ENCODE measurements at regions not wholly inside any gene's neighbourhood (a gene's known extent, or its start where the extent isn't known, plus 50 kb on each side); places are given as distances from the start of the nearest gene placed in this dataset.

GRCh38 chr18:45352874-45353273 is 262.4 kb upstream of the SLC14A2 start:
- 73% methylated on average over 5 of the region's 5 CpGs for WGBS (ENCODE audit: low lambda C conversion rate)
- TF ChIP-seq, protein P1, sequence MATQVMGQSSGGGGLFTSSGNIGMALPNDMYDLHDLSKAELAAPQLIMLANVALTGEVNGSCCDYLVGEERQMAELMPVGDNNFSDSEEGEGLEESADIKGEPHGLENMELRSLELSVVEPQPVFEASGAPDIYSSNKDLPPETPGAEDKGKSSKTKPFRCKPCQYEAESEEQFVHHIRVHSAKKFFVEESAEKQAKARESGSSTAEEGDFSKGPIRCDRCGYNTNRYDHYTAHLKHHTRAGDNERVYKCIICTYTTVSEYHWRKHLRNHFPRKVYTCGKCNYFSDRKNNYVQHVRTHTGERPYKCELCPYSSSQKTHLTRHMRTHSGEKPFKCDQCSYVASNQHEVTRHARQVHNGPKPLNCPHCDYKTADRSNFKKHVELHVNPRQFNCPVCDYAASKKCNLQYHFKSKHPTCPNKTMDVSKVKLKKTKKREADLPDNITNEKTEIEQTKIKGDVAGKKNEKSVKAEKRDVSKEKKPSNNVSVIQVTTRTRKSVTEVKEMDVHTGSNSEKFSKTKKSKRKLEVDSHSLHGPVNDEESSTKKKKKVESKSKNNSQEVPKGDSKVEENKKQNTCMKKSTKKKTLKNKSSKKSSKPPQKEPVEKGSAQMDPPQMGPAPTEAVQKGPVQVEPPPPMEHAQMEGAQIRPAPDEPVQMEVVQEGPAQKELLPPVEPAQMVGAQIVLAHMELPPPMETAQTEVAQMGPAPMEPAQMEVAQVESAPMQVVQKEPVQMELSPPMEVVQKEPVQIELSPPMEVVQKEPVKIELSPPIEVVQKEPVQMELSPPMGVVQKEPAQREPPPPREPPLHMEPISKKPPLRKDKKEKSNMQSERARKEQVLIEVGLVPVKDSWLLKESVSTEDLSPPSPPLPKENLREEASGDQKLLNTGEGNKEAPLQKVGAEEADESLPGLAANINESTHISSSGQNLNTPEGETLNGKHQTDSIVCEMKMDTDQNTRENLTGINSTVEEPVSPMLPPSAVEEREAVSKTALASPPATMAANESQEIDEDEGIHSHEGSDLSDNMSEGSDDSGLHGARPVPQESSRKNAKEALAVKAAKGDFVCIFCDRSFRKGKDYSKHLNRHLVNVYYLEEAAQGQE (IDR thresholded peaks at IDR 0.05; ENCODE audit: low read depth, low read length): no peak
- TF ChIP-seq USF2 (IDR thresholded peaks at IDR 0.05; ENCODE audit: borderline replicate concordance, low read depth, low read length): no peak
- no peak for TF ChIP-seq MXI1 (IDR thresholded peaks at IDR 0.05; ENCODE audit: low read depth, low read length)
- no peak for TF ChIP-seq JUND (IDR thresholded peaks at IDR 0.05)
- TF ChIP-seq, protein P2, sequence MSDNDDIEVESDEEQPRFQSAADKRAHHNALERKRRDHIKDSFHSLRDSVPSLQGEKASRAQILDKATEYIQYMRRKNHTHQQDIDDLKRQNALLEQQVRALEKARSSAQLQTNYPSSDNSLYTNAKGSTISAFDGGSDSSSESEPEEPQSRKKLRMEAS (IDR thresholded peaks at IDR 0.05; ENCODE audit: low read depth): no peak
- H3F3A ChIP-seq (replicated peaks; ENCODE audit: insufficient read depth): no peaks in the 10 kb centered on the region
- H2AFZ ChIP-seq (ENCODE audit: low read depth): no peak overlapping the region
- H4K20me1 ChIP-seq (ENCODE audit: insufficient read depth): no peaks in the 10 kb centered on the region
- no peaks in the 10 kb centered on the region for H3K9me2 ChIP-seq
- H3K9me3 ChIP-seq: no peaks in the 10 kb centered on the region
- H3K27me3 ChIP-seq (ENCODE audit: insufficient read depth): no peaks in the 10 kb centered on the region
- no peak overlapping the region for H3K27ac ChIP-seq (ENCODE audit: low read depth in 2 of 2, low read length in 1 of 2)
- CTCF ChIA-PET: no interaction called here
- no peaks in the 10 kb centered on the region; a peak in 1 of 4 replicates for H3K4me1 ChIP-seq (ENCODE audit: control insufficient read depth in 1 of 2, insufficient read depth in 2 of 2, low read depth in 1 of 2, low read length in 1 of 2)
- no peak overlapping the region for H3K4me3 ChIP-seq (ENCODE audit: low read depth in 2 of 2, low read length in 1 of 2)
- no peaks in the 10 kb centered on the region for H3K36me3 ChIP-seq (replicated peaks in 1 of 2; ENCODE audit: control insufficient read depth in 1 of 2, insufficient read depth in 2 of 2, low read length in 1 of 2)
- POLR2A ChIA-PET: no interaction called here
- H3K9ac ChIP-seq: no peak overlapping the region
- no peak overlapping the region for H3K4me2 ChIP-seq
- no peaks in the 10 kb centered on the region for H3K79me2 ChIP-seq (ENCODE audit: insufficient read depth)
- no peak for DNase-seq

GRCh38 chr18:45353530-45353929 is 261.7 kb upstream of the SLC14A2 start:
- H3K27me3 ChIP-seq (ENCODE audit: insufficient read depth): no peaks in the 10 kb centered on the region
- H3K79me2 ChIP-seq (ENCODE audit: insufficient read depth): no peaks in the 10 kb centered on the region
- H3K4me3 ChIP-seq (ENCODE audit: low read depth in 2 of 2, low read length in 1 of 2): no peak overlapping the region
- POLR2A ChIA-PET: no interaction called here
- no peaks in the 10 kb centered on the region for H3K9me2 ChIP-seq
- 83% methylated on average over 2 of the region's 2 CpGs for WGBS (ENCODE audit: low lambda C conversion rate)
- no peak overlapping the region for H3K4me2 ChIP-seq
- CTCF ChIA-PET: no interaction called here
- no peak overlapping the region for H3K9ac ChIP-seq
- H3K36me3 ChIP-seq (replicated peaks in 1 of 2; ENCODE audit: control insufficient read depth in 1 of 2, insufficient read depth in 2 of 2, low read length in 1 of 2): no peaks in the 10 kb centered on the region
- H3K4me1 ChIP-seq (ENCODE audit: control insufficient read depth in 1 of 2, insufficient read depth in 2 of 2, low read depth in 1 of 2, low read length in 1 of 2): no peaks in the 10 kb centered on the region; a peak in 1 of 4 replicates
- no peak overlapping the region for H3K27ac ChIP-seq (ENCODE audit: low read depth in 2 of 2, low read length in 1 of 2)
- H4K20me1 ChIP-seq (ENCODE audit: insufficient read depth): no peaks in the 10 kb centered on the region
- TF ChIP-seq ELF1 (IDR thresholded peaks at IDR 0.05) (no peak), CHD2 (IDR thresholded peaks at IDR 0.05; ENCODE audit: low read length, partially characterized antibody) (no peak), NRF1 (IDR thresholded peaks at IDR 0.05; ENCODE audit: low read depth, low read length) (no peak), SIN3A (IDR thresholded peaks at IDR 0.05; ENCODE audit: borderline replicate concordance, low read depth, low read length) (no peak), TAF1 (IDR thresholded peaks at IDR 0.05; ENCODE audit: borderline replicate concordance, low read depth, low read length) (no peak), RFX5 (IDR thresholded peaks at IDR 0.05; ENCODE audit: low read length) (no peak), YY1 (IDR thresholded peaks at IDR 0.05; ENCODE audit: low read depth) (no peak), FOSL2 (IDR thresholded peaks at IDR 0.05; ENCODE audit: borderline replicate concordance, low read depth) (no peak), USF2 (IDR thresholded peaks at IDR 0.05; ENCODE audit: borderline replicate concordance, low read depth, low read length) (no peak), GABPA (IDR thresholded peaks at IDR 0.05; ENCODE audit: low read depth) (no peak), GATA2 (CRISPR knock-in tag; IDR thresholded peaks at IDR 0.05) (no peak)
- TF ChIP-seq, protein P2 (IDR thresholded peaks at IDR 0.05; ENCODE audit: low read depth): no peak
- TF ChIP-seq, protein P3, sequence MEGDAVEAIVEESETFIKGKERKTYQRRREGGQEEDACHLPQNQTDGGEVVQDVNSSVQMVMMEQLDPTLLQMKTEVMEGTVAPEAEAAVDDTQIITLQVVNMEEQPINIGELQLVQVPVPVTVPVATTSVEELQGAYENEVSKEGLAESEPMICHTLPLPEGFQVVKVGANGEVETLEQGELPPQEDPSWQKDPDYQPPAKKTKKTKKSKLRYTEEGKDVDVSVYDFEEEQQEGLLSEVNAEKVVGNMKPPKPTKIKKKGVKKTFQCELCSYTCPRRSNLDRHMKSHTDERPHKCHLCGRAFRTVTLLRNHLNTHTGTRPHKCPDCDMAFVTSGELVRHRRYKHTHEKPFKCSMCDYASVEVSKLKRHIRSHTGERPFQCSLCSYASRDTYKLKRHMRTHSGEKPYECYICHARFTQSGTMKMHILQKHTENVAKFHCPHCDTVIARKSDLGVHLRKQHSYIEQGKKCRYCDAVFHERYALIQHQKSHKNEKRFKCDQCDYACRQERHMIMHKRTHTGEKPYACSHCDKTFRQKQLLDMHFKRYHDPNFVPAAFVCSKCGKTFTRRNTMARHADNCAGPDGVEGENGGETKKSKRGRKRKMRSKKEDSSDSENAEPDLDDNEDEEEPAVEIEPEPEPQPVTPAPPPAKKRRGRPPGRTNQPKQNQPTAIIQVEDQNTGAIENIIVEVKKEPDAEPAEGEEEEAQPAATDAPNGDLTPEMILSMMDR (IDR thresholded peaks at IDR 0.05): no peak
- no peaks in the 10 kb centered on the region for H3K9me3 ChIP-seq
- DNase-seq: no peak
- H2AFZ ChIP-seq (ENCODE audit: low read depth): no peak overlapping the region
- no peaks in the 10 kb centered on the region for H3F3A ChIP-seq (replicated peaks; ENCODE audit: insufficient read depth)

Data from SK-N-SH (cell line).